Keratinocyte (primary cell): ENCODE measurements at regions not wholly inside any gene's neighbourhood (a gene's known extent, or its start where the extent isn't known, plus 50 kb on each side); places are given as distances from the start of the nearest gene placed in this dataset.

ENCODE experiments used
- CTCF ChIP-seq, 3 experiments: IDR thresholded peaks in 1 of 3; conservative IDR thresholded peaks in 1 of 3; optimal IDR thresholded peaks in 1 of 3; 2 replicates in 2 of 3; 3 replicates in 1 of 3; pipeline versions ENCODE3 to v1.5.1; 2011; ENCODE audit warnings: low read length in 3 of 3, mild to moderate bottlenecking in 3 of 3, moderate library complexity in 2 of 3, control low read depth in 1 of 3, inconsistent platforms in 1 of 3; ENCODE audit not compliant: insufficient read depth in 2 of 3; ENCODE audit errors: extremely low read depth in 1 of 3
- EZH2 ChIP-seq: IDR thresholded peaks from one replicate; pipeline ENCODE4 v1.6.1; 2012; ENCODE audit warnings: inconsistent platforms, mild to moderate bottlenecking, low read length, moderate library complexity

- TF ChIP-seq CTCF (optimal IDR thresholded peaks at IDR 0.05 in 1 of 3, IDR thresholded peaks at IDR 0.05 in 1 of 3, conservative IDR thresholded peaks at IDR 0.05 in 1 of 3; ENCODE audit: extremely low read depth in 1 of 3, insufficient read depth in 2 of 3, low read length in 3 of 3) = no peak
- TF ChIP-seq EZH2 = no peak
Observed at GRCh38 chr3:107238787-107239186, 138.5 kb upstream of the CCDC54 start.
